Aorta (tissue), 5 donors: ENCODE measurements at regions not wholly inside any gene's neighbourhood (a gene's known extent, or its start where the extent isn't known, plus 50 kb on each side); places are given as distances from the start of the nearest gene placed in this dataset.
A peak's percentile ranks its signal among the peaks of the same experiment; 100 is the strongest.

ENCODE experiments used
- ATAC-seq: fragments of 200-7000 bp; cut with Tn5 transposase; one replicate; pipeline ENCODE4 v1.9.1; 2022; ENCODE audit warnings: moderate library complexity; ENCODE audit not compliant: low FRiP score
- DNase-seq, 2 donors: peaks; one replicate each; pipeline ENCODE4 v3.0.0-alpha.2; 2020
- H3K27ac ChIP-seq, 2 donors: one replicate each; pipeline ENCODE4 v1.5.1; 2013; ENCODE audit warnings: low read length in 2 of 2, mild to moderate bottlenecking in 2 of 2, moderate library complexity in 2 of 2, control low read depth in 1 of 2, inconsistent platforms in 1 of 2, low read depth in 1 of 2
- H3K27me3 ChIP-seq, 2 donors: one replicate each; pipeline ENCODE4 v1.6.1; 2013; ENCODE audit warnings: control low read depth in 1 of 2, low read length in 1 of 2, mild to moderate bottlenecking in 1 of 2, moderate library complexity in 1 of 2; ENCODE audit not compliant: insufficient read depth in 2 of 2, control insufficient read depth in 1 of 2
- H3K36me3 ChIP-seq, 2 donors: one replicate each; pipeline ENCODE4 v1.6.1; 2013; ENCODE audit warnings: control low read depth in 1 of 2, low read length in 1 of 2, mild to moderate bottlenecking in 1 of 2; ENCODE audit not compliant: insufficient read depth in 2 of 2, control insufficient read depth in 1 of 2
- H3K4me1 ChIP-seq, 2 donors: one replicate each; pipeline ENCODE4 v1.6.1; 2013; ENCODE audit warnings: low read length in 2 of 2, control low read depth in 1 of 2, mild to moderate bottlenecking in 1 of 2, moderate library complexity in 1 of 2; ENCODE audit not compliant: insufficient read depth in 2 of 2, control insufficient read depth in 1 of 2
- H3K4me3 ChIP-seq, 2 donors: one replicate each; pipeline ENCODE4 v1.5.1; 2013; ENCODE audit warnings: low read length in 2 of 2, control low read depth in 1 of 2, mild to moderate bottlenecking in 1 of 2
- H3K9me3 ChIP-seq: one replicate; pipeline ENCODE4 v1.6.1; 2013; ENCODE audit warnings: mild to moderate bottlenecking, low read length; ENCODE audit not compliant: control insufficient read depth
- WGBS, 2 donors: extraction: QIAGEN DNeasy Blood & Tissue Kit; methylation state at CpG; one replicate each; pipeline ENCODE4 v1.1.7; 2013; 5-methylcytosine and 5-hydroxymethylcytosine counted together
- intact Hi-C, 2 donors: fragments of 100-400 bp; cut with DNase I; formaldehyde crosslinking; loops; one replicate each; pipeline versions ENCODE4 v1.14.2 to v1.15.0; 2022
- donor health status: healthy with polysubstance abuse.
- donor health status: Bipolar disorder and iron deficiency.
- donor health status: DM: no; HTN: no; CAD: no.
- donor health status: DM: no; HTN: no; CAD: no.
- donor health status: DM: yes; HTN: yes; CAD: no.

DNA sequence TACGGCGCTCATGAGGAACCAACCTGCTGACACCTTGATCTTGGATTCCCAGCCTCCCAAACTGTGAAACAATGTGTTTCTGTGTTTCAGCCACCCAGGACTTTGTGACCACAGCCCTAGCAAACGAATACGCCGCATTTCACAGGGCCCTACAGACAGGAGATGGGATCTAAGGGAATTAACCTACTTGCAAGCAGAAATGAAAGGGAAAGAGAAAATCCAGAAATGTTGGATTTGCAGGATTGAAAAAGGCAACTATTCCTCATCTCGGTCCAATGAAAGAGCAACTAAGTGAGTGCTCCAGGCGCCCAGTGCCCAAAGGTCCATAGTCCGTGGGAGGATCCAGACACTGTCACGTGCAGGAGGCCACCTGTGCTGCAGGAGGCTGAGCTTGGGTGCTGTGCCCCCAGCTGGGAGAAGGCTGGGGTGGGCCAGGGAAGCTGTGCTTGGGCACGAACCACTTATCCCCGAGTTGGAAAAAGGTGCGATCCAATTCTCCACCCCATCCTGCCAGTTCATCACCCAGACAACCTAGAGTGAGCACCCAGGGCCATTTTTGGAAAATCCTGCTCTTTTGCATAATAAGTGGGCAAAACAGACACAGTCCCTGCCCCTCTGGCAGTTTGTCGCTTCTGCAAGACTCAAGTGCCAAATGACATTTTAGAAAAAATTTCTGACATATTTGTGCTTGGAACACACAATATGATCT, 177.9 kb downstream of the C9orf50 start:
- Histone ChIP-seq H3K4me3 (no peak overlapping the region), H3K27ac (peak overlapping the region in 1 of 2 donors; percentile 4), H3K36me3 (no peaks in the 10 kb centered on the region), H3K27me3 (no peaks in the 10 kb centered on the region), H3K4me1 (no peaks in the 10 kb centered on the region), H3K9me3 (no peaks in the 10 kb centered on the region)
- 32% methylated on average over 13 of the region's 13 CpGs for WGBS, 2 donors
- peak; percentile 45 for ATAC-seq
- intact Hi-C loops, result no loop called here
- no peak for DNase-seq

DNA sequence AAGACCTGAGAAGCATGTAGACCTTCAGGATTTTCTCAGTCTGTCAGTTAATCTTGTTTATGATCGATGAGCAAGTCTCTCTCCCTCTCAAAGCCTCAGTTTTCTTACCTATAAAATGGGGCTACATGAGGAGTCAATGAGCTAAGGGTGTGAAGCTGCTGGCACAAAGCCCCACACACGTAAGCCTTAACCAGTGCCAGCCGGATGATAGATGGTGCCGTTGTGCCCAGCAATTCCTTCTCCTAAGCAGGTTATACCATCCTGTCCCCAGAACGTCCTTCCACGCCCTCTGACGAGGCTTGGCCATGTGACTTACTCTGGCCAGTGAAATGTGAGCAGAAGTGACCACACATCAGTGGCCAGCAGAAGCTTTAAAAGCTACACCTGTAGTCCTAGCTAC, 179.0 kb downstream of the C9orf50 start:
- Histone ChIP-seq H3K27me3 (no peaks in the 10 kb centered on the region), H3K27ac (no peak overlapping the region), H3K9me3 (no peaks in the 10 kb centered on the region), H3K4me1 (no peaks in the 10 kb centered on the region), H3K36me3 (no peaks in the 10 kb centered on the region), H3K4me3 (no peak overlapping the region)
- no peak for ATAC-seq
- intact Hi-C loops, result no loop called here
- no peak for DNase-seq
- WGBS, 2 donors, result 64 to 72% methylated on average over 7 of the region's 7 CpGs

DNA sequence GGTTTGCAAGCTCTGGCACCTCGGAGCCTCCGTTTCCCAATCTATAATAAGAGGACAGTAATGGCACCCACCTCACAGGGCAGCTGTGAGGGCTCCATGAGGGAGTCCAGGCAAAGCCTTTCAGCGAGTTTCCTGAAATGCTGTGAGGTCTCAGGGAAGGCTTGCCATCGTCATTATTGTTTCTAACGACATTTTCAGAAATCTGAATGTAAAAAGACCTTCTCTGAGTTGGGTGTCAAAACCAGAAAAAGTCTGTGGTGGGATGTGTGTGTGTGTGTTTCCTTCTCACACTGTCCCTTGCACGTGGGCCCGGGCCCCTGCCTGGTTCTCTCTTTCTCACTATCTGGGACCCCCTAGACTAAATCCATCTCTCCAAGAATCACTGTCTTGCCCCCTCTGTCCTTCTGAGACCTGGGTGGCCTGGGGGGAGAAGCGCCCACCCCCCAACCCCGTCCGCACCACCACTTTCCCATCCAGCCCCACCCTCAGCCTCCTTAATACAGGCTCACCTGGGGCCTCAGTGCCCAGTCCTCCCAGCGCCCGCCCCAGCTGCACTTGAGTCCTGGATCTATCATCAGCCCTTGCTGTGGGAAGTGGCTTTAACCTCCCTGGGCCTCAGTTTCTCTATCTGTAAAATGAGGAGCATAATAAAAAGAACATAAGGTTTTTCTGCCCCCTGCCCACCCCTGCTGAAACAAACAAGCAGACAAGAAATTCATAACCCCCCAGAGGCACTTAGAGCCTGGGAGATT, 180.3 kb downstream of the C9orf50 start:
- WGBS, 2 donors, result 73 to 77% methylated on average over 12 of the region's 12 CpGs
- Histone ChIP-seq H3K4me3 (no peak overlapping the region), H3K27ac (no peak overlapping the region), H3K36me3 (no peaks in the 10 kb centered on the region), H3K27me3 (no peaks in the 10 kb centered on the region), H3K4me1 (no peaks in the 10 kb centered on the region), H3K9me3 (no peaks in the 10 kb centered on the region)
- intact Hi-C loops, result no loop called here
- DNase-seq (no peak), ATAC-seq (no peak)

DNA sequence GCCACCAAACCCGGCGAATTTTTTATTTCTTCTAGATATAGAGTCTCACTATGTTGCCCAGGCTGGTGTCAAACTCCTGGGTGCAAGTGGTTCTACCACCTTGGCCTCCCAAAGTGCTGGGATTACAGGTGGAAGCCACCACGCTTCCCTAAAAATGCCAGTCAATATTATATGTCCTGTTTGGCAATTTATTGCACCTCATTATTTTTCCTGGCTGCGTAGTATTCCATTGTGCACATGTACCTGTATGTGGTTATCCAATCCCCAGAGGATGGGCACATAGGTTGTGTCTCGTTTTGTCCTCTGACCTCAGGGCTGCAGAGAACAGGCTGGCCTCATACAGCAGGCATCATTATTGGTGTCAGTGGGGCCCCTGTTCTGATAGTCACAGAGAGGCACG, 181.7 kb downstream of the C9orf50 start:
- Histone ChIP-seq H3K4me3 (no peak overlapping the region), H3K4me1 (no peaks in the 10 kb centered on the region), H3K36me3 (no peaks in the 10 kb centered on the region), H3K27ac (no peak overlapping the region), H3K9me3 (no peaks in the 10 kb centered on the region), H3K27me3 (no peaks in the 10 kb centered on the region)
- intact Hi-C loops, result no loop called here
- ATAC-seq, result no peak
- WGBS, 2 donors, result 73 to 80% methylated on average over 6 of the region's 6 CpGs
- DNase-seq, result no peak

DNA sequence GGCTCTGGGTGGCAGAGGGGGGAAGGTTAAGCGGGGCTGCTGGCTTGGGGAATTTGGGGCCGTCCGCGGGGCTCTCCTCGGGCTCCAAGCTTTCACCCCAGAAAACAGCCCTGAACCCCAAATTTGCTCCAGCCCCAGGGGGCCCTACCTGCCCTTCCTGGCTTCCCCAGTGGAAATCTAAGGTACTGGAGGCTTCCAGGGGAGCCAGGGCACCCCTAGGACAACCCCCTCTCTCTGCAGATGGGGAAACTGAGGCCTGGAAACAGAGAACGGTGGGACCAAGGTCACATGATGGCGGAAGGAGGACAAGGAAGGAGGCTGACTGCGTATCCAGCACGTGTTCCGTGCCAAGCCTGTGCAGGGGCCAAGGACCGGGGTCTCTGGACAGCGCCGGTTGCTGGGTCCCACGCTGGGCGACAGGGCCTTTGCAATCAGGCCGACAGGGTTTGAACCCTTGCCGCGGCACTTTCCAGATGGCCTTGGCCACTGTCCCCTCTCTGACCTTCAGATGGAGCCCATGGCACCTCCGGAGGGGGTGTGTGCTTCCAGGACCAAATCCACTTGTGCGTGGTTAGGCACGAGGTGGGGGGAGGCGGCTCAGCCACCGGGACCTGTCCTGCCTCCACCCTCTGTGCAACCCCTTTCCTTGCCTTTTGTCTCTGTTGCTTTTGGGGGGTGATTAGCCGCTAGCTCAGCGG, 183.1 kb downstream of the C9orf50 start:
- DNase-seq, result no peak
- Histone ChIP-seq H3K4me1 (no peaks in the 10 kb centered on the region), H3K27me3 (no peaks in the 10 kb centered on the region), H3K27ac (no peak overlapping the region), H3K9me3 (no peaks in the 10 kb centered on the region), H3K36me3 (no peaks in the 10 kb centered on the region), H3K4me3 (peak overlapping the region; percentile 8 to 40)
- 19 to 21% methylated on average over 25 of the region's 25 CpGs for WGBS, 2 donors
- ATAC-seq, result peak; percentile 4
- intact Hi-C loops, result no loop called here

DNA sequence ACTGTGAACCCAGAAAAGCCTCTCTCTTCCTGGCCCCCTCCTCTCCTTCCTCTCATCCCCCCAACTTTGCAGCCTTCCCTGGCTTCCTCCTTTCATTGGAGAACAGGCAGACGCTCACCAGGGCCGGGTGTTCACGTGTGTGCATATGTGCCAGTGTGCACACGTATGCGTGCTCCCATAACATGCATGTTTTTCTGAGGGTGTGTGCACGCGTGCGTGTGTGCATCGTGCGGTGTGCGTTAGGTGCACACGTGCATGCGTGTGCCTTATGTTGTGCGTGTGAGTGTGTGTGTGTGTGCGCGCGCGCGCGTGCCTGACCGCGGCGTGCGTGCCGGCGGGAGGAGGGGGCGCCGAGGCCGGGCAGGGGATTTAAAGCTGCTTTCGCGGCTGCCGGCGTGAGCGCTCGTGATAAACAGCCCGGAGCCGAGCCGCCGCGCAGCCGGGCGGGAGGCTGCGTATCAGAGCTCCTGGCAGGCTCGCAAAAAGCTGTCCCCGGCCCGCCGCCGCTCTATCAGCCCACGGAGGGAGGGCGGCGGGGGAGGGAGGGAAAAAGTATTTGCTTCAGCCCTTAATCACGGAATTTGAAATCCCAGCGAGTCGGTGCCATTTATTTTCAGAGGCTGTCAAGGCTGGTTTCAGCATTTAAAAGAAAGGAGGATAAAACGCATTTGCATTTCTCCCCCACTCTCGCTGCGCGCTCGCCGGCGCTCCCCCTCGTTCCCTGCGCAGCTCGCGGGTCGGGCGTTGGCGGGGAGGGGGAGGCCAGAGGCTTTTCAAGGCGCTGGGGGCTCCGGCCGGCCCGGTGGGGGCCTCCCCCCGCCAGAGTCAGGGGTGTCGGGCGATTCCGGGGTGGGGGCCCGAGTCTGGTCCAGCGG, 183.9 kb downstream of the C9orf50 start:
- ATAC-seq (peak; percentile 77), DNase-seq (peak; percentile 82 to 91)
- Histone ChIP-seq H3K27me3 (no peaks in the 10 kb centered on the region), H3K4me1 (no peaks in the 10 kb centered on the region), H3K9me3 (no peaks in the 10 kb centered on the region), H3K27ac (peak overlapping the region in 1 of 2 donors; percentile 2), H3K4me3 (peak overlapping the region; percentile 8 to 40), H3K36me3 (no peaks in the 10 kb centered on the region)
- intact Hi-C loops, result no loop called here
- 1% methylated on average over 74 to 78 of the region's 78 CpGs for WGBS, 2 donors

DNA sequence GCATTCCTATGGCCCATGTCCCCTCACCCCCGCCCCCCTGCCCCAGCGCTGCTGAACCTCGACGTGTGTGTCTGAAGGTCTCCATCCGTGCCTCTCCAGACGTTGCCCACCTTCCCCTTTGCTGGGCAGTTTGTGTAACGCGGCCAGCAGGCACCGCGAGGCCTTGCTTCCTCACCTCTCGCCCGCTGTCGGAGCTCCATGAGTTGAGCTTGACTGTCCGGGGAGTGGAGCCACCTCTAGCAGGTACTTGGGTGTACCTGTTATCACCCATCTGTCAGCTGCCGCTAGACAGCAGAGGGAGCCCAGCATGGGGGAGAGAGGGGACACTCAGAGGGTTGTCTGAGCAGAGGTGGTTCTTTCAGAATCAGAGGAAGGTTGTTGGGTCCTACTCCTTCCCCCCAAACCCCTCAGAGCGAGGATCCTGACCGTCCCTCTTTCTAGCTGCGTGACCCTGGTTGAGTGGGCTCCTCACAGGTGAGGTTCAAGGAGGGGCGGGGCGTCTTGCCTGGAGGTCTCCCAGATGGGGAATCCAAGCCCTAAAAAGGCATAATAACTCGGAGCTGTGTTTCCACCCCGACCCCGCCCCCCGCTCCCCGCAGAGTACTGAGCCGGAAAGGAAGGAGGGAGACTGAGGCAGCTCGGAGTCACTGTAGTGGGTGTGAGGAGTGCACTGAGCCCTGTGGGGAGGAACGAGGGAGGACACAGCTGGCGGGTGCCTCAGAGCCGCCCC, 184.7 kb downstream of the C9orf50 start:
- ATAC-seq (no peak), DNase-seq (no peak)
- H3K36me3 ChIP-seq, result no peaks in the 10 kb centered on the region
- H3K4me1 ChIP-seq, result no peaks in the 10 kb centered on the region
- H3K4me3 ChIP-seq, result no peak overlapping the region
- no peaks in the 10 kb centered on the region for H3K9me3 ChIP-seq
- no peaks in the 10 kb centered on the region for H3K27me3 ChIP-seq
- H3K27ac ChIP-seq, result no peak overlapping the region
- WGBS, 2 donors, result 63 to 70% methylated on average over 30 of the region's 30 CpGs
- intact Hi-C loops, result no loop called here

DNA sequence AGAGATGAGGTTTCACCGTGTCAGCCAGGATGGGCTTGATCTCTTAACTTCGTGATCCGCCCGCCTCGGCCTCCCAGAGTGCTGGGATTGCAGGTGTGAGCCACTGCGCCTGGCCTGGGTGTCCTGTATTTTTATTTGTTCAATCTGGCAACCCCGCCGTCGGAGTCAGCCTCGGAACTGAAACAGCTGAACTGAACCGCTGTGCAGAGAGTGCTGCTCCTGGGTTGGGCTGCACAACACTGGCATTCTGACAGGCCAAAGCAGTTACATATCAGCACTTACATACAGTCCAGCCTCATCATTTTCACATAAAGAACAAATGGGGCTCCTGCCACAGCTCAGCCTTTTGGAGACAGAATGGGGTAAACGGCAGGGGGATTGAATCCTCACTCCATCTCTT, 185.6 kb downstream of the C9orf50 start:
- intact Hi-C loops, result no loop called here
- Histone ChIP-seq H3K4me1 (no peaks in the 10 kb centered on the region), H3K4me3 (no peak overlapping the region), H3K9me3 (no peaks in the 10 kb centered on the region), H3K36me3 (no peaks in the 10 kb centered on the region), H3K27ac (no peak overlapping the region), H3K27me3 (no peaks in the 10 kb centered on the region)
- WGBS, 2 donors, result 70 to 79% methylated on average over 12 of the region's 12 CpGs
- ATAC-seq (no peak), DNase-seq (no peak)
